Brain pericyte (primary cell): ENCODE measurements at regions not wholly inside any gene's neighbourhood (a gene's known extent, or its start where the extent isn't known, plus 50 kb on each side); places are given as distances from the start of the nearest gene placed in this dataset.

ENCODE experiments used
- DNase-seq: peaks from one replicate; pipeline ENCODE4 v3.0.0-alpha.2; 2012; ENCODE audit warnings: low read depth, low spot score

DNA sequence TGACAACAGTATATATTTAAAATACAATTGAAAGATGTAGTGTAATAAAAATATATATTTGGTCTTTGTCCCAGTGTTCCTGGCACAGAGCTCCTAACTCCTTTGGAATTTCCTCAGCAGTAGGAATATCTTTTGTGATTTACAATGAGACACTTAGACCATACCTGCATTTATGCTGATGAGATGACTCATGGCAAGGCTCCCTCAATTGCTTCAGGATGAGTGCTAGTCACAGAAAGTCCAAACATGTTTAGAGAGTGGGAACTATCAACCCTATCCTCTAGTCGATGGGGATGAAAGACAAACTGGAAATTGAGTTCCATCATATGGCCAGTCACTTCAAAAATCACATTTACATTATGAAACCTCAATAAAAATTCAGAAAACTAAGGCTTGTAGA, 588.3 kb upstream of the LMCD1 start:
- DNase-seq: no peak

- DNase-seq: no peak
Observed at GRCh38 chr3:7915356-7915755, 586.3 kb upstream of the LMCD1 start.

- no peak for DNase-seq
Observed at GRCh38 chr3:7917443-7918151, 584.0 kb upstream of the LMCD1 start.

- no peak for DNase-seq
Observed at GRCh38 chr3:7920211-7920610, 581.4 kb upstream of the LMCD1 start.

GRCh38 chr3:7924228-7924627, 577.4 kb upstream of the LMCD1 start:
- DNase-seq: no peak

DNA sequence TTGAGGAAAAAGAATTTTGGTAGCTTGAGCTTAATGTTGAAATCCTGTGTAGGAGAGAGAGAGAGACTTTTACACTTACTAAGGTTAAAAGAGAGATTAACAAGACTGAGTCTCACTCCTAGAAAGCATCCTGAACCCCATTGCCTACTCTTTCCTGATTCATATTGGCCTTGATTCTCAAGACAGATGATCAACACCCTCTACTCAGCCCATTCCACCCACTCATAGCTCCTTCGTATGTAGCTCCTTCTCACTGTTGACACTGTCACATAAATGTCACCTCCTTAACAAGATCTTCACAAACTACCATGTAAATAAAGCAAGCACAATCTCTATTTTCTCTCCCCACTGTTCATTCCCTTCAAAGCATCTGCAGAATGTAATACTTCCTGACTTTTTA, 574.6 kb upstream of the LMCD1 start:
- DNase-seq: no peak

DNA sequence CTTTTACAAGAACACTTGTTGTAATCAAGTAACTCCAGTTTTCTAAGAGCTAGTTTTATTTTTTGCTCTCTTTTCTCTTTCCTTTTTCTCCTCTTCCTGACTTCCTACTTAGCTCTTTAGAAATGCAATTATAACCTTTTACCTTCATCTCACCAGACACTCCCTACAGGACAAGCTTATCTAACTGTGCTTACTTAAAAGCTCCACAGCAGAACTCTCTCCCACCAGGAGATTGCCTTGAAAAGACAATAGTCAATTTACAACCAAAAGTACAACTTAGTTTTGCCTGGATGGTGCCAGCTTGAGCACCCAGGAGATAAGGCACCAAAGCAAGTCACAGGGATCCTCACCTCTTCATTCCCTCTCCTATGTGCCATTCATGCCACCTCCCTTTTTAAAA, 573.8 kb upstream of the LMCD1 start:
- DNase-seq: no peak

GRCh38 chr3:7929319-7929889, 572.2 kb upstream of the LMCD1 start:
- DNase-seq: no peak

GRCh38 chr3:7934362-7934761, 567.3 kb upstream of the LMCD1 start:
- no peak for DNase-seq

DNA sequence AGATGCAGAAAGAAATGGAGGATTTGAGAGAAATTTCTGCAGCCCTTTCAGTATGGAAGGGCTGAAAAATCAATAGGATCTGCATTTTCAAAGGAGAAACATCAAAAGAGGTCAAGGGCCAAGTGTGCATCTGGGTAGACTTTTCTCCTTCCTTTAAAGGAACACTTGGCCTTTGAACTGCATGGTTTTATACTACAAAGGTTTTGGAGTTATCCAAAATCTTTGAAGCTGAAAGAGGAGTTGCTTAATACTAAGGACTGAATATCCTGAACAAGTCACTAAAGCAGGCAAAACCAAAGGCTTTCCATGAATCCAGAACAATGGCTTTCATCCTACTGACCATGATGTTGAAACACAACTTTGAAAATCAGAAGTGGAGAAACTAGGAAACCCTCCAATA, 553.7 kb upstream of the LMCD1 start:
- no peak for DNase-seq

DNA sequence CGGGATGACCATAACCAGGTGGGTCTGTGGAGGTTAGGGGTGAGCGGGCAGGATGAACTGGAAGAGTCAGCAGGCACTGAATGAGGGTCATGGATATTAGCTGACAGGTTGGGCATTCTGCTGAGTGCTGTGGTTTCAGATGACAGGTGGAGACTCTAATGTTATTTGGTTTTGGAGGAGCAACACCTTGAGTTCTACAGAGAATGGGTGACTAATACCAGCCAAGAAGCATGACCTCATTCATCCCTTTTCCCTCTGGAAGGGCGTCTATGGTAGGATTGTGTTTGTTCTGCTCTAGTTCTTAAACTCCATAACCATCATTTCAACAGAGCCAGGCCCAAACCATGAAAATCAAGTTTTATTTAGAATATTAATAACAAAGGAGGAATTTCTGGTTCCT, 550.7 kb upstream of the LMCD1 start:
- DNase-seq: no peak

DNA sequence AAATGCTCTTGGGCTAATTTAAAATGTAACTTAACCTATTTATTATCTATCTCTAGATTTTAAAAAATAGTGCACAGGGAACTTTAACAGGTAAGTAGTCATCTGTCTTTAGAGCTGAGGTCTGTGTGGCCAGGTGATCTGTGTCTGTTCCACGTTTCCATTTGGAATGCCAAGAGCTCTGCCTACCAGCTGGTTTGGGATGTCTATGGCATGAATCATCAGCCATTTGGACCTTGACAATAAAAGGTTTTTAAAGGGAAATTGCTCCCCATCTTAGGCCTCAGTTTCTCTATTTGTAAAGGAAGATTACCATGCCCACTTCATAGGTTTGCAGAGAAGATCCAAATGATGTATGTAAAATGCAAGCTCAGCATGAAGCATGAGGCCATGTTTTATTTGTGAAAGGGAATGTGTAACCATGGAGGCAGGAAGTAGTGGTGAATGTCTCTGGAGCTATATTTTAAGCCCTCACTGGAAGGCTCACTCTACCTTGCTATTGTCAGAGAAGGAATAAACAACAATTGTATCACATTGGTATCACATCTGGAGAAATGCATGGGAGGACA, 548.1 kb upstream of the LMCD1 start:
- DNase-seq: no peak

DNA sequence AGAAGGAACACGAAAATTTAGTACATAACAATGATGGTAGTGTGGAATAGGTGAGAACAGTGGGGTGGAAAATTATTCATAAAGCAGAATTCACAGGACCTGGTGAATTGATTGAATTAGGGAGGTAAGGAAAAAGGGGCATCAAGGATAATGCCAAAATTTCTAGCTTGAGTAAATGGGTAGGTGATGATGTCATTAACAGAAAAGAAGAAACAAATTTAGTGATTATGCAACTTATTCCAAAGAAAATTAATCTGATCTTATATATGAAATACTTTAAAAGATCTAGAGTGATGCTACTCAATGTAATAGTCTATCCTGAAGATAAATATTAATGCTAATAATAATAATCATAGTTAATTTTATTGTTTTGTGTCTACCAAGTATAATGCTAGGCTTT, 544.6 kb upstream of the LMCD1 start:
- no peak for DNase-seq

DNA sequence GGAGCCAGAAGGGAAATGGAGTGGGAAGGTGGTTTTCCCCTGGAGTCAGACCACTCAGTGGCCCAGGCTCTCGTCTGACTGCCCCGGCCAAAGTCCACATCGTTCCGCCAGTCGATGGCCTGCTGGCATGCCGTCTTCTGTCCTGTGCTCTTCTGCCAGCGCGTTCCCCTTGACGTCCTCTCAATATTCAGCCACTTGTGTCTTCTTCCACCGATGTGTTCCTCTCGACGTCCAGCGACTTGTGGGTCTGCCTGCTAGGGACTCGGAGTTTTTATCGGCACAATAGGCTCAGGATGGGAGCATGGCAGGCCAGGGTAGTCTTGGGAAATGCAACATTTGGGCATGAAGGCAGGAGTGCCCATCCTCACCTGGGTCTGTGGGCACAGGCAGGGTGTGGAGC, 542.5 kb upstream of the LMCD1 start:
- DNase-seq: no peak

GRCh38 chr3:7960601-7961000, 541.0 kb upstream of the LMCD1 start:
- no peak for DNase-seq

- DNase-seq: no peak
Observed at GRCh38 chr3:7962301-7962700, 539.3 kb upstream of the LMCD1 start.

DNA sequence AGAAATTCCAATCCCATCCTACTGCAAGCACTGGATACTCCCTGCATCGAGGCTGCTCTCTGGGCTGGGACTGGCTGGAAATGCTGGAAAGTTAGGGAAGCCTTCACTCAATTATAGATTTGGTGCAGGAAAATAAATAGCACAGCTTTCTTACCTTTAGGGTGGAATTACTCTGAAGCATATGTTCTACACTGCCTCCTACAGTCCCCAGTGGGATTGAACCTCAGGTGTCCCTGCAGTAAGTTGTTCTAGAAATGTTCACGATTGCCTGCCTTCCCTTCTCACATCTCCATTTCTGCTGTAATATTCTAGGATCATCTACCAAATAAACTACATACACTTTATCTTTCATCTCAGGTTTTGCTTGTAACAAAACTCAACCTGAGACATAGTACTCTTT, 536.7 kb upstream of the LMCD1 start:
- DNase-seq: no peak

- DNase-seq: no peak
Observed at GRCh38 chr3:7973006-7973405, 528.6 kb upstream of the LMCD1 start.

- DNase-seq: no peak
Observed at GRCh38 chr3:7977245-7978086, 524.2 kb upstream of the LMCD1 start.

DNA sequence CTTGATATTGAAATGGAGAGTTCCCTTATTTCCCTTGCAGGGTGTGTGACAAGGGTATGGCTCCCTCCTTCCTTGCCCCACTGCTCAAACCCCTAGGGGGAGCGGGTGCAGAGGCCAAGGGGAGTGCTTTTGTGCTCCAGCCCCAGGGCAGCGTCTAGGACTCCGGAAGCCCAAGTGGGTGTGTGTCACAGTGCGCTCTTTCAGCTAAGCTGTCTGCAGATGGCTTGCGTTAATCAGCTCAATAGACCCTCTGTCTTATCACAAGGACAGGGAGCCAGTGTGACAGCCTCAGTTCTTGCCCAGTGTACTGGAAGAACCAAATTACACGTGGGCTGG, 523.6 kb upstream of the LMCD1 start:
- DNase-seq: no peak

DNA sequence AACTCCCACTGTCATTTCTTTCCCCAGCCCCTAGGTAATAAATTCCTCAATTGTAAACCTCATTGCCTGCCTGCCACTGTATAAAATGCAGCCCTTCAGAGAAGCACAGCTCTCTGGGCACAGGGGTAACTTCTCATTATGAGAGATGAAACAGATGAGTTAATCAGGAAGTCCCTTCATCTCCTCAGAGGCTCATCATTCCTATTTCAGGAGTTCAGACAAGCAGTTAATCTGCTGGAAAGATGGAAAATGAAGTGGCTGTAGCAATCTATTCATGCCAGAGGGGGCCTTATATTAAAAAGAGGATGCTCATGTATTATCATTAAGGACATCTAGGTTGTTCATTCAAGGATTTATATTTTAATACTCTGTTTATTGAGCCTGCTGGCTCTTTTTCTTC, 519.5 kb upstream of the LMCD1 start:
- no peak for DNase-seq

- no peak for DNase-seq
Observed at GRCh38 chr3:7999384-7999783, 502.2 kb upstream of the LMCD1 start.

GRCh38 chr3:8001307-8001706, 500.3 kb upstream of the LMCD1 start:
- DNase-seq: no peak
